Fibroblast of lung (primary cell): ENCODE measurements at regions not wholly inside any gene's neighbourhood (a gene's known extent, or its start where the extent isn't known, plus 50 kb on each side); places are given as distances from the start of the nearest gene placed in this dataset.

Source experiments
- EZH2 ChIP-seq: IDR thresholded peaks from 2 replicates; pipeline ENCODE4 v1.5.1; 2012; ENCODE audit warnings: low read length, control low read depth, mild to moderate bottlenecking; ENCODE audit errors: missing control alignments
- TF ChIP-seq, protein P1 (sequence below), 2 donors: IDR thresholded peaks in 1 of 2; conservative IDR thresholded peaks in 1 of 2; 1 replicate in 1 of 2; 2 replicates in 1 of 2; pipeline ENCODE4 v1.5.1; 2011 to 2012; ENCODE audit warnings: low read length in 2 of 2, control low read depth in 1 of 2, inconsistent platforms in 1 of 2, low read depth in 1 of 2, mild to moderate bottlenecking in 1 of 2

DNA sequence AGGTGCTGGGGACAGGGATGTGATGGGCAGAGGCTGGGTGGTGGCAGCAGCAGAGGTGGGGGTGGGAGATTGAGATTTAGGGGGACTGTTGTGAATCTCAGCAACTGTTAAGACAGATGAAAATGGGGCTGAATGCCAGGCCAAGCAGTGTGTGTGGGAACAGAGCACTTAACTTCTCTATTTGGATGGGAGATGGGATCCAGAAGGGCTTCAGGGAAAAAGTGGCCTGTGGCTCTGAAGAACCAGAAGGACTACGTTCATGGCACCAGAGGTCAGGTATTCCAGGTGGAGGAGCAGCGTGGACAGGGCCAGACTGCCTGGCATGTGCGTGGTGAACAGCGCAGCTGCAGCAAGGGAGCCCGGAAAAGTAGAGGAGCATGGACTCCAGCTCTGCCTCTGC is 82.6 kb upstream of the SYT13 start:
- TF ChIP-seq, protein P1, sequence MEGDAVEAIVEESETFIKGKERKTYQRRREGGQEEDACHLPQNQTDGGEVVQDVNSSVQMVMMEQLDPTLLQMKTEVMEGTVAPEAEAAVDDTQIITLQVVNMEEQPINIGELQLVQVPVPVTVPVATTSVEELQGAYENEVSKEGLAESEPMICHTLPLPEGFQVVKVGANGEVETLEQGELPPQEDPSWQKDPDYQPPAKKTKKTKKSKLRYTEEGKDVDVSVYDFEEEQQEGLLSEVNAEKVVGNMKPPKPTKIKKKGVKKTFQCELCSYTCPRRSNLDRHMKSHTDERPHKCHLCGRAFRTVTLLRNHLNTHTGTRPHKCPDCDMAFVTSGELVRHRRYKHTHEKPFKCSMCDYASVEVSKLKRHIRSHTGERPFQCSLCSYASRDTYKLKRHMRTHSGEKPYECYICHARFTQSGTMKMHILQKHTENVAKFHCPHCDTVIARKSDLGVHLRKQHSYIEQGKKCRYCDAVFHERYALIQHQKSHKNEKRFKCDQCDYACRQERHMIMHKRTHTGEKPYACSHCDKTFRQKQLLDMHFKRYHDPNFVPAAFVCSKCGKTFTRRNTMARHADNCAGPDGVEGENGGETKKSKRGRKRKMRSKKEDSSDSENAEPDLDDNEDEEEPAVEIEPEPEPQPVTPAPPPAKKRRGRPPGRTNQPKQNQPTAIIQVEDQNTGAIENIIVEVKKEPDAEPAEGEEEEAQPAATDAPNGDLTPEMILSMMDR (conservative IDR thresholded peaks at IDR 0.05 in 1 of 2, IDR thresholded peaks at IDR 0.05 in 1 of 2; ENCODE audit: low read depth in 1 of 2, low read length in 2 of 2), result no peak
- TF ChIP-seq EZH2, result no peak
